OCI-LY7 (cell line): ENCODE measurements at regions not wholly inside any gene's neighbourhood (a gene's known extent, or its start where the extent isn't known, plus 50 kb on each side); places are given as distances from the start of the nearest gene placed in this dataset.

ENCODE experiments used
- BruUV-seq: library from RNA; stranded (reverse); fragments of 400-500 nt; replicated peaks from 2 replicates; lab custom pipeline; 2021; lab: Mats Ljungman, UMichigan
- CTCF ChIA-PET: fragments of 300-600 bp; sonication (Branson Sonifier 250); formaldehyde crosslinking; loops from one replicate; lab custom pipeline; 2022; ENCODE audit warnings: antibody characterized with exemption; ENCODE audit not compliant: unreplicated experiment; lab: Charles Lee
- POLR2A ChIA-PET: fragments of 300-600 bp; sonication (Branson Sonifier 250); formaldehyde crosslinking; loops from one replicate; lab custom pipeline; 2022; ENCODE audit warnings: antibody characterized with exemption; lab: Charles Lee
- DNase-seq: peaks from one replicate; pipeline ENCODE4 v3.0.0-alpha.2; 2015; ENCODE audit warnings: low spot score
- H2AFZ ChIP-seq: fragments of 200-600 bp; sonication (generic), shearing (Covaris generic); 2 replicates; pipeline ENCODE4 v1.6.1; 2014; ENCODE audit warnings: mild to moderate bottlenecking, antibody characterized with exemption, low read length, moderate library complexity
- H3K27ac ChIP-seq: fragments of 200-600 bp; sonication (generic); 2 replicates; pipeline ENCODE4 v1.5.1; 2014; ENCODE audit warnings: mixed run types, low read depth, mild to moderate bottlenecking, moderate library complexity, low read length, inconsistent platforms; ENCODE audit not compliant: poor library complexity, severe bottlenecking
- H3K36me3 ChIP-seq: fragments of 200-600 bp; sonication (generic); 2 replicates; pipeline ENCODE4 v1.6.1; 2014; ENCODE audit warnings: mild to moderate bottlenecking, antibody characterized with exemption, low read length, moderate library complexity, mixed read lengths; ENCODE audit not compliant: insufficient read depth
- H3K4me1 ChIP-seq: fragments of 200-600 bp; sonication (generic); 2 replicates; pipeline ENCODE4 v1.5.1; 2014; ENCODE audit warnings: mild to moderate bottlenecking, low read length; ENCODE audit not compliant: insufficient read depth, poor library complexity, severe bottlenecking
- H3K4me2 ChIP-seq: fragments of 200-600 bp; sonication (generic); 2 replicates; pipeline ENCODE4 v1.6.1; 2014; ENCODE audit warnings: mild to moderate bottlenecking, low read length
- H3K4me3 ChIP-seq: fragments of 200-600 bp; sonication (generic); 2 replicates; pipeline ENCODE4 v1.5.1; 2014; ENCODE audit warnings: mild to moderate bottlenecking, low read depth, low read length; ENCODE audit not compliant: poor library complexity, severe bottlenecking
- H3K79me2 ChIP-seq: fragments of 200-600 bp; sonication (generic); 2 replicates; pipeline ENCODE4 v1.6.1; 2016; ENCODE audit warnings: low read depth, mild to moderate bottlenecking, low read length, moderate library complexity, mixed read lengths; ENCODE audit not compliant: insufficient read depth
- H3K9me2 ChIP-seq: fragments of 200-600 bp; sonication (generic); 2 replicates; pipeline ENCODE4 v1.6.1; 2016; ENCODE audit warnings: mild to moderate bottlenecking, low read length, mixed read lengths; ENCODE audit not compliant: insufficient read depth
- H3K9me3 ChIP-seq: fragments of 200-600 bp; sonication (generic); 2 replicates; pipeline ENCODE4 v1.6.1; 2014; ENCODE audit warnings: mild to moderate bottlenecking, mixed run types, low read length, mixed read lengths
- H4K20me1 ChIP-seq: fragments of 200-600 bp; sonication (generic); 2 replicates; pipeline ENCODE4 v1.6.1; 2014; ENCODE audit warnings: mild to moderate bottlenecking, antibody characterized with exemption, low read length, moderate library complexity, mixed read lengths; ENCODE audit not compliant: insufficient read depth
- CTCF ChIP-seq: fragments of 200-600 bp; sonication (generic); conservative IDR thresholded peaks from 2 replicates; pipeline ENCODE4 v1.5.1; 2014; ENCODE audit warnings: mild to moderate bottlenecking, antibody characterized with exemption, low read length, moderate library complexity, mixed read lengths
- EZH2phosphoT487 ChIP-seq: fragments of 200-600 bp; sonication (generic); IDR thresholded peaks from 2 replicates; pipeline ENCODE4 v1.6.1; 2018; ENCODE audit warnings: low read depth, borderline replicate concordance, mild to moderate bottlenecking, mixed run types, antibody characterized with exemption, low read length, moderate library complexity, mixed read lengths
- intact Hi-C: fragments of 100-400 bp; cut with micrococcal nuclease; formaldehyde crosslinking; loops from one replicate; pipeline ENCODE4 v1.10.0; 2022; ENCODE audit not compliant: unreplicated experiment

DNA sequence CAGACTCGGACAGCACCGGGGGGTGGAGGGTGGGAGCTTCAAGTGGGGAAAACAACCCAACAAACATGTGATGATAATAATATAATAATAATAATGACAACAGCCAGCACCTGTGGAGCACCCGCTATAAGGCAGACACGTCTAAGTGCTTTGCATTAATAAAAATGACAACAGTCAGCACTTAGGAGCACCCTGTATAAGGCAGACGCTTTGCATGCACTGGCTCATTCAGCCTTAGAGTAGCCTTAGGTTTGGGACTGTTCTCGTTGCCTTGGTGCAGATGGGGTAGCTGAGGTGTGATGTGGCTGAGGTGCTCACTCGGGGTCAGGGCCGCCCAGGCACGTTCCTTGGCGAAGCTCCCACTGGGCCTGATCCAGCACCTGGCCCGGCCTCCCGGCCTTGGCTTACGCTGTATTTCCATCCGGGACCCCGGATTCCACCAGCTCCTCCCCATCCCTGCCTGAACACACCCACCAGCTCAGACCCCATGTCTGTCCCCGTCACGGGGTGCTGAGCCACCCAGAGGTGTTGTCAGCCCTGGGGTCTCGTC is 144.0 kb upstream of the CIBAR2 start:
- intact Hi-C loops, result no loop called here
- H3K79me2 ChIP-seq, result no peaks in the 10 kb centered on the region
- H2AFZ ChIP-seq, result no peak overlapping the region; the same call in 1 of the 2 replicates
- no peaks in the 10 kb centered on the region for H3K9me2 ChIP-seq
- no peak for TF ChIP-seq CTCF
- peaks cover 63% of the 10 kb centered on the region for H3K4me1 ChIP-seq
- DNase-seq, result peak; percentile 51
- H3K4me3 ChIP-seq, result no peak overlapping the region
- POLR2A ChIA-PET, result interaction anchor here (0.8 kb wide), 1 partner anchor 19 kb away, joined by 3 read pairs; no protein-coding TSS in a partner anchor
- H3K27ac ChIP-seq, result no peak overlapping the region
- BruUV-seq, result no TSS peak
- CTCF ChIA-PET, result interaction anchor here (0.6 kb wide), 1 partner anchor 110 kb away, joined by 6 read pairs; no protein-coding TSS in a partner anchor
- H3K4me2 ChIP-seq, result peak overlapping the region; percentile 30; the same call in 1 of the 2 replicates
- no peaks in the 10 kb centered on the region for H4K20me1 ChIP-seq
- no peaks in the 10 kb centered on the region for H3K36me3 ChIP-seq
- no peaks in the 10 kb centered on the region for H3K9me3 ChIP-seq

DNA sequence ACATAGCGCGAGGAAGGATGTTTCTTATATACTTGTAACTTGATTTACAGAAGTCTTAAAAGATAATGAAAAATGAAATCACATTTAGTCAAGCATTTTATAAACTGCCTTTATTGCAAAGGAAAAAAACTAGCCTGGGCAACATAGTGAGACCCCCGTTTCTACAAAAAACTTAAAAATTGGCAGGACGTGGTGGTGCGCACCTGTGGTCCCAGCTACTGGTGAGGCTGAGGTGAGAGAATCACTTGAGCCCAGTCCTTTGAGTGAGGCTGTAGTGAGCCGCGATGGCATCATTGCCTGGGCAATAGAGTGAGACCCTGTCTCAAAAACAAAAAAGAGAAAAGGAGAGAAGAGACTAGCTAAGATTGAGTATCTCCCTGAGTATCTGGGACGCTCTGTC is 145.2 kb upstream of the CIBAR2 start:
- no peak overlapping the region for H3K4me3 ChIP-seq
- no peaks in the 10 kb centered on the region for H3K79me2 ChIP-seq
- CTCF ChIA-PET, result interaction anchor here (0.6 kb wide), 1 partner anchor 159 kb away, joined by 3 read pairs; no protein-coding TSS in a partner anchor
- H3K4me2 ChIP-seq, result no peak overlapping the region
- no peak for DNase-seq
- no peaks in the 10 kb centered on the region for H4K20me1 ChIP-seq
- TF ChIP-seq EZH2phosphoT487 (no peak), CTCF (no peak)
- no peaks in the 10 kb centered on the region for H3K36me3 ChIP-seq
- POLR2A ChIA-PET, result no interaction called here
- H2AFZ ChIP-seq, result no peak overlapping the region
- BruUV-seq, result no TSS peak
- no peak overlapping the region for H3K27ac ChIP-seq
- peaks cover 65% of the 10 kb centered on the region for H3K4me1 ChIP-seq
- no peaks in the 10 kb centered on the region for H3K9me2 ChIP-seq
- intact Hi-C loops, result no loop called here
- no peaks in the 10 kb centered on the region for H3K9me3 ChIP-seq

- no peak overlapping the region for H3K4me3 ChIP-seq
- H4K20me1 ChIP-seq, result no peaks in the 10 kb centered on the region
- H3K4me2 ChIP-seq, result no peak overlapping the region
- TF ChIP-seq CTCF (no peak), EZH2phosphoT487 (no peak)
- CTCF ChIA-PET, result interaction anchor here (0.6 kb wide), 1 partner anchor 158 kb away, joined by 3 read pairs; no protein-coding TSS in a partner anchor
- intact Hi-C loops, result no loop called here
- no TSS peak for BruUV-seq
- H3K36me3 ChIP-seq, result no peaks in the 10 kb centered on the region
- no peak overlapping the region for H3K27ac ChIP-seq
- no peaks in the 10 kb centered on the region for H3K79me2 ChIP-seq
- no peak overlapping the region for H2AFZ ChIP-seq
- no peaks in the 10 kb centered on the region for H3K9me2 ChIP-seq
- peaks cover 64% of the 10 kb centered on the region for H3K4me1 ChIP-seq
- POLR2A ChIA-PET, result no interaction called here
- no peaks in the 10 kb centered on the region for H3K9me3 ChIP-seq
- no peak for DNase-seq
These were observed 145.9 kb upstream of the CIBAR2 start for GRCh38 chr16:85258166-85258565.
